A673 (cell line): ENCODE measurements at regions not wholly inside any gene's neighbourhood (a gene's known extent, or its start where the extent isn't known, plus 50 kb on each side); places are given as distances from the start of the nearest gene placed in this dataset.
"Not testable (repeated sequence)": the region's sequence is repeated elsewhere in the genome, so short reads cannot be mapped to it uniquely, and the experiment has no call there.

ENCODE experiments used
- BruUV-seq: library from RNA; stranded (reverse); fragments of 400-500 nt; replicated peaks from 2 replicates; lab custom pipeline; 2021; lab: Mats Ljungman, UMichigan
- CTCF ChIA-PET: fragments of 300-600 bp; sonication (Branson Sonifier 250); formaldehyde crosslinking; loops from one replicate; lab custom pipeline; 2022; ENCODE audit warnings: antibody characterized with exemption; lab: Charles Lee
- POLR2A ChIA-PET: fragments of 300-600 bp; sonication (Branson Sonifier 250); formaldehyde crosslinking; loops from one replicate; lab custom pipeline; 2022; ENCODE audit warnings: antibody characterized with exemption; ENCODE audit not compliant: low non-redundant PET; lab: Charles Lee
- DNase-seq: peaks from one replicate; pipeline ENCODE4 v3.0.0-alpha.2; 2015; ENCODE audit warnings: low spot score
- H3K27ac ChIP-seq: fragments of 200-600 bp; sonication (generic); 2 replicates; pipeline ENCODE4 v1.5.1; 2016; ENCODE audit warnings: mixed run types, low read depth, mild to moderate bottlenecking, mixed read lengths, antibody characterized with exemption, low read length; ENCODE audit not compliant: poor library complexity, severe bottlenecking
- H3K27me3 ChIP-seq: fragments of 200-600 bp; sonication (generic); replicated peaks from 2 replicates; pipeline ENCODE4 v1.6.1; 2017; ENCODE audit warnings: mixed run types, low read depth, mild to moderate bottlenecking, mixed read lengths, antibody characterized with exemption, low read length; ENCODE audit not compliant: insufficient read depth, poor library complexity
- H3K36me3 ChIP-seq: fragments of 200-600 bp; sonication (generic); 2 replicates; pipeline ENCODE4 v1.6.1; 2016; ENCODE audit warnings: mixed run types, mild to moderate bottlenecking, mixed read lengths, antibody characterized with exemption, low read length; ENCODE audit not compliant: insufficient read depth, poor library complexity, severe bottlenecking
- H3K4me1 ChIP-seq: fragments of 200-600 bp; sonication (generic); 2 replicates; pipeline ENCODE4 v1.6.1; 2017; ENCODE audit warnings: mixed run types, mild to moderate bottlenecking, mixed read lengths, antibody characterized with exemption, low read length; ENCODE audit not compliant: insufficient read depth, poor library complexity, severe bottlenecking
- H3K4me3 ChIP-seq: fragments of 200-600 bp; sonication (generic); 2 replicates; pipeline ENCODE4 v1.5.1; 2016; ENCODE audit warnings: low read depth, mixed run types, mild to moderate bottlenecking, mixed read lengths, low read length; ENCODE audit not compliant: poor library complexity, severe bottlenecking
- H3K9me3 ChIP-seq: fragments of 200-600 bp; sonication (generic); 2 replicates; pipeline ENCODE4 v1.6.1; 2016; ENCODE audit warnings: mixed run types, low read depth, mild to moderate bottlenecking, mixed read lengths, antibody characterized with exemption, low read length; ENCODE audit not compliant: poor library complexity, severe bottlenecking
- CTCF ChIP-seq: fragments of 300-800, 200-600 bp; sonication (generic); conservative IDR thresholded peaks from 2 replicates; pipeline ENCODE4 v1.5.1; 2017; ENCODE audit warnings: low read depth, mild to moderate bottlenecking, antibody characterized with exemption, low read length, moderate library complexity, mixed read lengths
- EZH2 ChIP-seq: fragments of 200-600 bp; sonication (generic); IDR thresholded peaks from 2 replicates; pipeline ENCODE4 v1.6.1; 2017; ENCODE audit warnings: borderline replicate concordance, low read depth, mild to moderate bottlenecking, mixed read lengths, antibody characterized with exemption, low read length; ENCODE audit not compliant: poor library complexity, severe bottlenecking
- intact Hi-C: fragments of 100-400 bp; cut with micrococcal nuclease; formaldehyde crosslinking; loops from one replicate; pipeline ENCODE4 v1.10.0; 2022; ENCODE audit not compliant: unreplicated experiment

GRCh38 chr21:18831942-18832676 is 428.5 kb upstream of the TMPRSS15 start:
- TF ChIP-seq CTCF (no peak), EZH2 (no peak)
- no TSS peak for BruUV-seq
- Histone ChIP-seq H3K4me3 (no peak overlapping the region), H3K9me3 (peaks cover 10% of the 10 kb centered on the region), H3K36me3 (no peaks in the 10 kb centered on the region), H3K27me3 (no peaks in the 10 kb centered on the region), H3K27ac (no peak overlapping the region), H3K4me1 (no peaks in the 10 kb centered on the region)
- intact Hi-C loops: no loop called here
- POLR2A ChIA-PET: no interaction called here
- CTCF ChIA-PET: no interaction called here
- DNase-seq: no peak

GRCh38 chr21:18832950-18833349 is 429.4 kb upstream of the TMPRSS15 start:
- TF ChIP-seq EZH2 (no peak), CTCF (no peak)
- intact Hi-C loops: no loop called here
- peaks cover 10% of the 10 kb centered on the region for H3K9me3 ChIP-seq
- BruUV-seq: no TSS peak
- H3K36me3 ChIP-seq: no peaks in the 10 kb centered on the region
- no peak overlapping the region for H3K27ac ChIP-seq
- no peak overlapping the region for H3K4me3 ChIP-seq
- H3K4me1 ChIP-seq: no peaks in the 10 kb centered on the region
- CTCF ChIA-PET: no interaction called here
- POLR2A ChIA-PET: no interaction called here
- DNase-seq: peak; percentile 1
- H3K27me3 ChIP-seq: no peaks in the 10 kb centered on the region

GRCh38 chr21:18834121-18834520 is 430.5 kb upstream of the TMPRSS15 start:
- H3K4me1 ChIP-seq, DNase-seq, H3K4me3 ChIP-seq, intact Hi-C loops, POLR2A ChIA-PET, H3K27ac ChIP-seq, CTCF ChIA-PET, H3K27me3 ChIP-seq, BruUV-seq, H3K36me3 ChIP-seq: not testable (repeated sequence)
- peaks cover 10% of the 10 kb centered on the region for H3K9me3 ChIP-seq

GRCh38 chr21:18840239-18840638 is 436.7 kb upstream of the TMPRSS15 start:
- ChIA-PET POLR2A (no interaction called here), CTCF (no interaction called here)
- Histone ChIP-seq H3K27me3 (no peaks in the 10 kb centered on the region), H3K4me1 (no peaks in the 10 kb centered on the region), H3K4me3 (no peak overlapping the region), H3K9me3 (peaks cover 11% of the 10 kb centered on the region), H3K27ac (no peak overlapping the region), H3K36me3 (no peaks in the 10 kb centered on the region)
- TF ChIP-seq CTCF (peak; percentile 28; the same call in 1 of the 2 replicates), EZH2 (no peak)
- DNase-seq: peak; percentile 7
- no TSS peak for BruUV-seq
- intact Hi-C loops: no loop called here

GRCh38 chr21:18857606-18858005 is 454.0 kb upstream of the TMPRSS15 start:
- H3K36me3 ChIP-seq, CTCF ChIA-PET, H3K27ac ChIP-seq, BruUV-seq, H3K27me3 ChIP-seq, H3K4me1 ChIP-seq, H3K4me3 ChIP-seq, POLR2A ChIA-PET, intact Hi-C loops, DNase-seq: not testable (repeated sequence)
- H3K9me3 ChIP-seq: peaks cover 29% of the 10 kb centered on the region
